ENCODE measurements at regions not wholly inside any gene's neighbourhood (a gene's known extent, or its start where the extent isn't known, plus 50 kb on each side); places are given as distances from the start of the nearest gene placed in this dataset.
"Not testable (repeated sequence)": the region's sequence is repeated elsewhere in the genome, so short reads cannot be mapped to it uniquely, and the experiment has no call there.

GRCh38 chr7:112926018-112926417 is 135.8 kb upstream of the TMEM168 start:
- no peaks in the 10 kb centered on the region for H3K27me3 Mint-ChIP-seq
- H3K4me1 Mint-ChIP-seq = peaks cover 18% of the 10 kb centered on the region
- POLR2A ChIA-PET = no interaction called here
- DNase-seq (no peak), ATAC-seq (no peak)
- intact Hi-C loops (cut with DNase I, micrococcal nuclease) = no loop called here
- H3K4me3 Mint-ChIP-seq = no peak overlapping the region
- no peak overlapping the region for H3K27ac Mint-ChIP-seq
- CTCF ChIA-PET = no interaction called here
- H3K9me3 Mint-ChIP-seq (ENCODE audit: low read depth) = no peaks in the 10 kb centered on the region
- no peaks in the 10 kb centered on the region for H3K36me3 Mint-ChIP-seq (ENCODE audit: low read depth)

GRCh38 chr7:112922546-112922945 is 132.4 kb upstream of the TMEM168 start:
- DNase-seq; ATAC-seq; POLR2A ChIA-PET; H3K9me3 Mint-ChIP-seq (ENCODE audit: low read depth); H3K36me3 Mint-ChIP-seq (ENCODE audit: low read depth); H3K27me3 Mint-ChIP-seq; H3K4me3 Mint-ChIP-seq; H3K27ac Mint-ChIP-seq; CTCF ChIA-PET; intact Hi-C loops (cut with DNase I, micrococcal nuclease); H3K4me1 Mint-ChIP-seq: not testable (repeated sequence)

- H3K36me3 Mint-ChIP-seq (ENCODE audit: low read depth) = peaks cover 29% of the 10 kb centered on the region
- intact Hi-C loops (cut with DNase I, micrococcal nuclease); DNase-seq; POLR2A ChIA-PET; H3K27ac Mint-ChIP-seq; H3K4me3 Mint-ChIP-seq; H3K4me1 Mint-ChIP-seq; H3K9me3 Mint-ChIP-seq (ENCODE audit: low read depth); ATAC-seq; H3K27me3 Mint-ChIP-seq: not testable (repeated sequence)
- CTCF ChIA-PET = interaction anchor here (1.0 kb wide), 2 partner anchors 14 to 17 kb away, joined by 3 read pairs; no protein-coding TSS in a partner anchor
These were observed 126.2 kb upstream of the TMEM168 start for GRCh38 chr7:112916431-112916830.

DNA sequence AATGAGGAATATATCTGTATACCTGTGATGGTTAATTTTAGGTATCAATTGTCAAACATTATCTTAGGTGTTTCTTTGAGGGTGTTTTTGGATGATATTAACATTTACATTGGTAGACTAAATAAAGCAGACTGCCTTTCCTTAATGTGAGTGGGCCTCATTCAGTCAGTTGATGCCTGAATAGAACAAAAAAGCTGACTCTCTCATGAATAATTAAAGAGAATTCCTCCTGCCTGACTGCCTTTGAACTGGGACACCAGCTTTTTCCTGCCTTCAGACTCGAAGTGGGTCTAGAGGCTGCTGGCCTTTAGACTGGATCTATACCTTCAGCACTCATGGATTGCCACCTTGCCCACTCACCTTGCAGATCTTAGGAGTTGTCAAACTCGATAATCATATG is 117.9 kb upstream of the TMEM168 start:
- Mint-ChIP-seq H3K4me1 (no peaks in the 10 kb centered on the region), H3K9me3 (ENCODE audit: low read depth) (peaks cover 23% of the 10 kb centered on the region), H3K4me3 (no peak overlapping the region), H3K36me3 (ENCODE audit: low read depth) (peaks cover 54% of the 10 kb centered on the region), H3K27ac (no peak overlapping the region), H3K27me3 (no peaks in the 10 kb centered on the region)
- ATAC-seq = no peak
- no peak for DNase-seq
- intact Hi-C loops (cut with DNase I, micrococcal nuclease) = no loop called here
- POLR2A ChIA-PET = no interaction called here
- CTCF ChIA-PET = interaction anchor here (1.1 to 2.4 kb wide), 2 partner anchors 9 to 11 kb away, joined by 3 to 6 read pairs; no protein-coding TSS in a partner anchor

DNA sequence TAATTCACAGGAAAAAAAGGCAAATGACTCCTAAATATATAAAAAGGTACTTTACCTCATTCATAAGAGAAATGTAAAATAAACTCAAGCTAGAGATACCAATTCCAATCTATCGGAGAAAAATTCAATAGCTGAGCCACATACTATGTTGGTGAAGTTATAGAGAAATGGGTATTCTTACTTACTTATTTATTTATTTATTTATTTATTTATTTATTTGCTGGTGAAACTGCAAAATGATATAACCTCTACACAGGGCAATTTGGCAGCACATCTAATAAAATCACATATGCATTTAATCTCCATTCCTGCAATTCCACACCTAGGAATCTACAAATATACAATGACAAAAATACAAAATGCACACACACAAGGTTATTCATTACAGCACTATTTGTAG is 117.5 kb upstream of the TMEM168 start:
- ATAC-seq = no peak
- no peak for DNase-seq
- peaks cover 22% of the 10 kb centered on the region for H3K9me3 Mint-ChIP-seq (ENCODE audit: low read depth)
- no peak overlapping the region for H3K27ac Mint-ChIP-seq
- ChIA-PET POLR2A (no interaction called here), CTCF (interaction anchor here (0.6 to 2.4 kb wide), 4 partner anchors 10 to 52 kb away, joined by 3 to 6 read pairs (median 3); no protein-coding TSS in a partner anchor)
- intact Hi-C loops (cut with DNase I, micrococcal nuclease) = no loop called here
- no peaks in the 10 kb centered on the region for H3K27me3 Mint-ChIP-seq
- no peaks in the 10 kb centered on the region for H3K4me1 Mint-ChIP-seq
- peaks cover 50% of the 10 kb centered on the region for H3K36me3 Mint-ChIP-seq (ENCODE audit: low read depth)
- no peak overlapping the region for H3K4me3 Mint-ChIP-seq

GRCh38 chr7:112905950-112906349 is 115.8 kb upstream of the TMEM168 start:
- intact Hi-C loops (cut with DNase I, micrococcal nuclease) = no loop called here
- no peaks in the 10 kb centered on the region for H3K4me1 Mint-ChIP-seq
- H3K4me3 Mint-ChIP-seq = no peak overlapping the region
- no peak for DNase-seq
- peaks cover 40% of the 10 kb centered on the region for H3K36me3 Mint-ChIP-seq (ENCODE audit: low read depth)
- ChIA-PET CTCF (no interaction called here), POLR2A (no interaction called here)
- H3K27ac Mint-ChIP-seq = no peak overlapping the region
- no peaks in the 10 kb centered on the region for H3K27me3 Mint-ChIP-seq
- H3K9me3 Mint-ChIP-seq (ENCODE audit: low read depth) = peaks cover 16% of the 10 kb centered on the region
- ATAC-seq = no peak

GRCh38 chr7:112905413-112905812 is 115.2 kb upstream of the TMEM168 start:
- POLR2A ChIA-PET = no interaction called here
- CTCF ChIA-PET = interaction anchor here (0.6 kb wide), 1 partner anchor 286 kb away, joined by 3 read pairs; no protein-coding TSS in a partner anchor
- Mint-ChIP-seq H3K36me3 (ENCODE audit: low read depth) (peaks cover 41% of the 10 kb centered on the region), H3K9me3 (ENCODE audit: low read depth) (peaks cover 13% of the 10 kb centered on the region), H3K4me1 (no peaks in the 10 kb centered on the region), H3K27me3 (no peaks in the 10 kb centered on the region), H3K27ac (no peak overlapping the region), H3K4me3 (no peak overlapping the region)
- DNase-seq (no peak), ATAC-seq (no peak)
- intact Hi-C loops (cut with DNase I, micrococcal nuclease) = no loop called here

DNA sequence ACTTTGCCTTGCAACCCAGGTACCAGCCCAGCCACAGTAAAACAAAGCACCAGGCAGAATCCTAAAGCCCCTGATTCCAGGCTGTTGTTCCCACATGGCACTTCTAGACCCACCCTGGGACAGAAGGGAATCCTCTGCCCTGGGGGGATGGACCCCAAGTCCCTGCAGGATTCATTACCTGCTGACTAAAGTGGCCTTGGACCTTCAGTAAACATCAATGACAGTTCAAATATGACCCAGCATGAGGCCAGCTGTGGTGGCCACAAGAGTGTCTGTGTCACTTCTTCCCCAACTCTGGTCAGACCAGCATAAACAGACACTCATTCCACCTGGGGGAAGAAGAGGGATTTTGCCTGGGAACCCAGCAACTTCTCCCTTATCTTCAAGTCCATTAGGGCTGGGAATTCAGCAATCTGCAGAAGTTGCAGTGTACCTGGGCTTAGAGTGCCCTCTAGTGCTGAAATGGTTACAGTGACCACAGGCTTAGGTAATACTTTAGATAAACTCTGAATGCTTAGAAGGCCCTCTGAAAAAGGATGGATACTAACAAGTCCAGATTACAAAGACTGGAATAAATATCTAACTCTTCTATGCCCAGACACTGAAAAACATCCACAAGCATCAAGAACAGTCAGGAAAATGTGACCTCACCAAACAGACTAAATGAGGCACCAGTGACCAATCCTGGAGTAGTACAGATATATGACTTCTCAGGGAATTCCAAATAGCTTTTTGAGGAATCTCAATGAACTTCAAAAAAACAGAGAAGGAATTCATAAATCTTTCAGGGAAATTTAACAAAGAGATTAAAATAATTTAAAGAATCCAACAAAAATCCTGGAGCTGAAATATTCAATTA is 108.5 kb upstream of the TMEM168 start:
- ATAC-seq (peak; percentile 60), DNase-seq (peak; percentile 56)
- Mint-ChIP-seq H3K4me3 (no peak overlapping the region), H3K36me3 (ENCODE audit: low read depth) (peaks cover 24% of the 10 kb centered on the region), H3K9me3 (ENCODE audit: low read depth) (peaks cover 5% of the 10 kb centered on the region), H3K27ac (no peak overlapping the region), H3K4me1 (peaks cover 2% of the 10 kb centered on the region), H3K27me3 (no peaks in the 10 kb centered on the region)
- ChIA-PET POLR2A (no interaction called here), CTCF (interaction anchor here (0.6 to 3.9 kb wide), 11 partner anchors 8 to 523 kb away, joined by 3 to 16 read pairs (median 3); no protein-coding TSS in a partner anchor)
- intact Hi-C loops (cut with DNase I, micrococcal nuclease) = loop anchor here (1.0 to 10.0 kb wide), 2 partner anchors 348 to 1144 kb away; no protein-coding TSS in a partner anchor

DNA sequence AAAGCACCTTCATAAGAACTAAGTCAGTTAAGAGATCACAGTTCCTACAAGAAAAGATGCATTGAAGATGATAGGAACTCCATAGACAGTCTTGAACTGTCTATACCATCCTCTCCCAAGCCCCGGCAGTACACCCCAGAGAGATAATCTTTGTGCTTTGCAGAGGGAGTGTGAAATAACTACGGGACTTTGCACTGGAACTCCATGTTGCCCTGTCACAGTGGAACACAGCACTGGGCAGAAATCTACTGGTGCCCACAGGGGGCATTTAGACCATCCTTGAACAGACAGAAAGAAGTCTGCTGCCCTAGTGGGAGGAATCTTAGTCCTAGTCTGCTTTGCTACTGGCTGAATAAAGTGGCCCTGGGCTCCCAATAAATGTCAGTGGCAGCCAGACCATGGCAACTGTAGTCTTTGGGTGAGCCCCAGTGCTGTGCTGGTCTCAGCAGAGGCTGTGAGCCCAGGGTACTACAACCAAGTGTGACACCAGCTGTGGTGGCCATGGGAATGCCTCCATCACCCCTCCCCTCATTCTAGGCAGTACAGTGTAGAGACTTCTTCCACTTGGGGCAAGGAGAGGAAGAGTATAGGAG is 107.7 kb upstream of the TMEM168 start:
- Mint-ChIP-seq H3K36me3 (ENCODE audit: low read depth) (peaks cover 26% of the 10 kb centered on the region), H3K4me3 (no peak overlapping the region), H3K27me3 (no peaks in the 10 kb centered on the region), H3K9me3 (ENCODE audit: low read depth) (peaks cover 5% of the 10 kb centered on the region), H3K27ac (no peak overlapping the region), H3K4me1 (peaks cover 2% of the 10 kb centered on the region)
- ChIA-PET POLR2A (no interaction called here), CTCF (interaction anchor here (1.2 to 3.9 kb wide), 2 partner anchors 10 to 348 kb away, joined by 6 to 16 read pairs; no protein-coding TSS in a partner anchor)
- intact Hi-C loops (cut with DNase I, micrococcal nuclease) = loop anchor here (1.0 to 10.0 kb wide), 2 partner anchors 348 to 1143 kb away; no protein-coding TSS in a partner anchor
- DNase-seq (no peak), ATAC-seq (no peak)

GRCh38 chr7:112896026-112896601 is 105.9 kb upstream of the TMEM168 start:
- intact Hi-C loops (cut with DNase I, micrococcal nuclease) = loop anchor here in 1 of 2 experiments (10.0 kb wide), 1 partner anchor 1141 kb away; no protein-coding TSS in a partner anchor

GRCh38 chr7:112892263-112892662 is 102.1 kb upstream of the TMEM168 start:
- Mint-ChIP-seq H3K27me3 (no peaks in the 10 kb centered on the region), H3K9me3 (ENCODE audit: low read depth) (no peaks in the 10 kb centered on the region), H3K4me1 (peaks cover 2% of the 10 kb centered on the region), H3K36me3 (ENCODE audit: low read depth) (peaks cover 24% of the 10 kb centered on the region), H3K27ac (no peak overlapping the region), H3K4me3 (no peak overlapping the region)
- ChIA-PET POLR2A (no interaction called here), CTCF (interaction anchor here (1.0 kb wide), 1 partner anchor 12 kb away, joined by 3 read pairs; no protein-coding TSS in a partner anchor)
- intact Hi-C loops (cut with DNase I, micrococcal nuclease) = loop anchor here in 1 of 2 experiments (10.0 kb wide), 1 partner anchor 1137 kb away; no protein-coding TSS in a partner anchor
- DNase-seq = no peak
- ATAC-seq = no peak

More at GRCh38 chr7:112896026-112896601, 105.9 kb upstream of the TMEM168 start:
- ATAC-seq (no peak), DNase-seq (no peak)
- POLR2A ChIA-PET = no interaction called here
- Mint-ChIP-seq H3K9me3 (ENCODE audit: low read depth) (peaks cover 5% of the 10 kb centered on the region), H3K27me3 (no peaks in the 10 kb centered on the region), H3K36me3 (ENCODE audit: low read depth) (peaks cover 29% of the 10 kb centered on the region), H3K4me3 (no peak overlapping the region), H3K27ac (no peak overlapping the region), H3K4me1 (peaks cover 4% of the 10 kb centered on the region)
- CTCF ChIA-PET = interaction anchor here (0.9 to 3.9 kb wide), 4 partner anchors 16 to 346 kb away, joined by 3 to 16 read pairs (median 3); no protein-coding TSS in a partner anchor
